NCI-H526 treated with DMSO at 0.1 percent for 48 hours (cell line): ENCODE measurements at regions not wholly inside any gene's neighbourhood (a gene's known extent, or its start where the extent isn't known, plus 50 kb on each side); places are given as distances from the start of the nearest gene placed in this dataset.

Source experiments
- DNase-seq: peaks from one replicate; lab custom pipeline; 2025; lab: John Stamatoyannopoulos, UW

- DNase-seq: no peak
These were observed 526.9 kb downstream of the NPHP4 start for GRCh38 chr1:5465281-5465711.

- no peak for DNase-seq
These were observed 527.9 kb downstream of the NPHP4 start for GRCh38 chr1:5464366-5464765.

GRCh38 chr1:5460974-5461373, 531.3 kb downstream of the NPHP4 start:
- no peak for DNase-seq

GRCh38 chr1:5459839-5460610, 532.2 kb downstream of the NPHP4 start:
- no peak for DNase-seq

GRCh38 chr1:5458248-5458647, 534.0 kb downstream of the NPHP4 start:
- no peak for DNase-seq

- no peak for DNase-seq
These were observed 536.0 kb downstream of the NPHP4 start for GRCh38 chr1:5456090-5456811.

GRCh38 chr1:5455651-5456050, 536.6 kb downstream of the NPHP4 start:
- no peak for DNase-seq

- no peak for DNase-seq
These were observed 537.2 kb downstream of the NPHP4 start for GRCh38 chr1:5455056-5455455.

GRCh38 chr1:5453347-5453746, 538.9 kb downstream of the NPHP4 start:
- no peak for DNase-seq

GRCh38 chr1:5451671-5452070, 540.6 kb downstream of the NPHP4 start:
- DNase-seq: no peak

GRCh38 chr1:5448486-5448885, 543.7 kb downstream of the NPHP4 start:
- no peak for DNase-seq

- DNase-seq: no peak
These were observed 544.7 kb downstream of the NPHP4 start for GRCh38 chr1:5447503-5447960.

GRCh38 chr1:5444396-5444795, 547.8 kb downstream of the NPHP4 start:
- DNase-seq: no peak

GRCh38 chr1:5436808-5437207, 555.4 kb downstream of the NPHP4 start:
- DNase-seq: no peak

- DNase-seq: no peak
These were observed 556.8 kb downstream of the NPHP4 start for GRCh38 chr1:5435414-5435813.

GRCh38 chr1:5432436-5432835, 559.8 kb downstream of the NPHP4 start:
- DNase-seq: no peak

GRCh38 chr1:5430911-5431697, 561.1 kb downstream of the NPHP4 start:
- no peak for DNase-seq

GRCh38 chr1:5430136-5430535, 562.1 kb downstream of the NPHP4 start:
- no peak for DNase-seq

GRCh38 chr1:5428351-5428750, 563.9 kb downstream of the NPHP4 start:
- DNase-seq: no peak

GRCh38 chr1:5427026-5427613, 565.1 kb downstream of the NPHP4 start:
- DNase-seq: no peak

GRCh38 chr1:5424802-5425703, 567.2 kb downstream of the NPHP4 start:
- no peak for DNase-seq
